ENCODE measurements at regions not wholly inside any gene's neighbourhood (a gene's known extent, or its start where the extent isn't known, plus 50 kb on each side); places are given as distances from the start of the nearest gene placed in this dataset.
"Not testable (repeated sequence)": the region's sequence is repeated elsewhere in the genome, so short reads cannot be mapped to it uniquely, and the experiment has no call there.

DNA sequence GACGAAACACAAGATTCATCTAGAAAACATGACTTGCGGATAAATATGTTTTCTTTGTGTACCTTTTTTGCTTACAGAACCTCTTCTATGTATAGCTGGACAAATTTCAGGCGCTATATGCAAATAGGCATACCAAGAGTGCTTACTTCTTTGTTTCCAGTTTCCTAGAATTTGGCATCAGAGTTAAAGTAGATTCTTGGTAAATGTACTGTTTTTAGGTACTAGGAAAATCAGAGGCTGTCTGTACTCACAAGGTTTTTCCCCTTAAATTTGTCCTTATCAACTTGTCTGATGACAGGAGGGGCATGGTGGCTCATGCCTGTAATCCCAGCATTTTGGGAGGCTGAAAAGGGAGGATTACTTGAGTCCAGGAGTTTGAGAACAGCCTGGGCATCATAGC, 124.9 kb upstream of the TMEM170B start:
- H3K9me3 ChIP-seq (ENCODE audit: low read depth, low read length), result no peaks in the 10 kb centered on the region
- H3K4me1 ChIP-seq (ENCODE audit: insufficient read depth, low read length), result peaks cover 17% of the 10 kb centered on the region
- H3K4me3 ChIP-seq (ENCODE audit: low read length), result no peak overlapping the region
- no peaks in the 10 kb centered on the region for H3K27me3 ChIP-seq (ENCODE audit: insufficient read depth, low read length)

DNA sequence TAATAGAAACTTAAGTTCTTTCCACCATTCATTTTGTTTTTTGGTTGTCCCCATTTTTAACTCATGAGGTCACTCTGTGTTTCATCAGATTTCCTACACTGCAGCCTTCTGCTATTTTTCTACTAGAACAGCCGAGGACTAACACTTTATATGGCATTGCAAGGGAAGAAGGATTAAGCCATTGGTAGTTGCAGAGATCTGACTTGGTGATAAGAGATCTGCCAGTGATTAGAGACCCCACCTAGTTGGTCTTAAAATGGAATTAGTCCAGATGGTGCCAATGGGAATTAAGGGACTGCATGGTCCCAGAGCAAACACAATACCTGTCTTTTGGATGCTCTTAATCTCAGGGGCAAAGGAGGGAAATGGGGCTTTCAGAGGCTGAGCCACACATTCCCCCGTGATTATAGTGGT, 125.5 kb upstream of the TMEM170B start:
- Histone ChIP-seq H3K4me1 (ENCODE audit: insufficient read depth, low read length) (peaks cover 17% of the 10 kb centered on the region), H3K4me3 (ENCODE audit: low read length) (no peak overlapping the region), H3K27me3 (ENCODE audit: insufficient read depth, low read length) (no peaks in the 10 kb centered on the region), H3K9me3 (ENCODE audit: low read depth, low read length) (no peaks in the 10 kb centered on the region)

DNA sequence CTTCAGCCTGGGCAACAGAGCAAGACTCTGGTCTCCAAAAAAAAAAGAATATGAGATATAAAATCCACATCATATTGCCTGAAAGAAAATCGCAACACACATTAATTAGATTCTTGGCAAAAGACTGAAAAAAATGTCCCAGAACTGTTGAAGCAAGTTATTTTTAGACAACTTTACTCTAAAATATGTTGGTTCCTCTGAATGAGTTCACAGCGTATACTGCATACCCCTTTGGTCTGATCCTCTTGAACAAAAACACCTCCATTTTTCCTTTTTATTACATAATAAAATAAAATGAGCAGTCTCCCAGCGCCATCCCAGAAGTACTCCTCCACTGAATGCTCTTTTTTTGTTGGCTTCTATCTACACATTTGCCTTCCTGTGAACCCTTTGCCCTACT, 126.0 kb upstream of the TMEM170B start:
- H3K27me3 ChIP-seq (ENCODE audit: insufficient read depth, low read length), result no peaks in the 10 kb centered on the region
- no peak overlapping the region for H3K4me3 ChIP-seq (ENCODE audit: low read length)
- H3K4me1 ChIP-seq (ENCODE audit: insufficient read depth, low read length), result peaks cover 17% of the 10 kb centered on the region
- no peaks in the 10 kb centered on the region for H3K9me3 ChIP-seq (ENCODE audit: low read depth, low read length)

GRCh38 chr6:11410539-11411307, 126.8 kb upstream of the TMEM170B start:
- Histone ChIP-seq H3K4me3 (ENCODE audit: low read length) (no peak overlapping the region), H3K27me3 (ENCODE audit: insufficient read depth, low read length) (no peaks in the 10 kb centered on the region), H3K9me3 (ENCODE audit: low read depth, low read length) (no peaks in the 10 kb centered on the region), H3K4me1 (ENCODE audit: insufficient read depth, low read length) (peaks cover 18% of the 10 kb centered on the region)

DNA sequence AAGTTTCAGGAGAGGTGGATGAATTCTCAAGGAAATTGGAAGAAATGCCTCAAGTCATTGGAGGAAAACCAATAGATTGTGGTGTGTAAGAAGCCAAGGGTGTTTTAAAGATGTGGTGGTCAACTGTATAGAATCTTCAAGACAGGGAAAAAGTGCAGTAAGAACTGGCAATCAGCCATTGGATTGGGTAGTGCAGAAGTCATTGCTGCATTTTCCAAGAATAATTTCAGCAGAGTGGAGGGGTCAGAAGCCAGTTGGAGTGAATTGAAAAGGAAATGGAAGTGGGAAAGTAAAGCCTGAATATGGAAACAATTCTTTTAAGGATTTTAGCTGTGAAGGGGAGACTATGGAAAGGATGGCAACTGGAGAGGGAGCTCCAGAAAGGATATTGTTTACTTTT, 128.2 kb upstream of the TMEM170B start:
- no peaks in the 10 kb centered on the region for H3K9me3 ChIP-seq (ENCODE audit: low read depth, low read length)
- H3K4me3 ChIP-seq (ENCODE audit: low read length), result no peak overlapping the region
- H3K4me1 ChIP-seq (ENCODE audit: insufficient read depth, low read length), result peaks cover 27% of the 10 kb centered on the region
- H3K27me3 ChIP-seq (ENCODE audit: insufficient read depth, low read length), result no peaks in the 10 kb centered on the region

DNA sequence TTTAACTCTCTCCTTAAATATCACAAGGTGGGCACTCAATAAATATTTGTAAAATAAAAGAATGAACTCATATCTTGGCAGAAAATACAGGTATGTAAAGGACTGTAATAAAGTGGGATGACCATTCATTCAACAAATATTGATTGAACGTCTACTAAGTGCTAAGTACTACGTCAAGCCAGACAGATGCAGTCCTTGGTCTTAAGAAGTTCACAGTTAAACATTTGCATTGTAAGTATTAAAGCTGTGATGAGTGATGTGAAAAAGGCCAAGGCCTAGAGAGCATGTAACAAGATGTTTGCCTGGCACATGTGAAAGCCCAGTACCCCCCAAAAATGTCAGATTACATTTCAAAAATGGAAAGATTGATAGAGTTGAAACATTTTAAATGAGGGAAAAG, 130.1 kb upstream of the TMEM170B start:
- Histone ChIP-seq H3K4me1 (ENCODE audit: insufficient read depth, low read length) (peaks cover 34% of the 10 kb centered on the region), H3K4me3 (ENCODE audit: low read length) (no peak overlapping the region), H3K9me3 (ENCODE audit: low read depth, low read length) (no peaks in the 10 kb centered on the region), H3K27me3 (ENCODE audit: insufficient read depth, low read length) (no peaks in the 10 kb centered on the region)

DNA sequence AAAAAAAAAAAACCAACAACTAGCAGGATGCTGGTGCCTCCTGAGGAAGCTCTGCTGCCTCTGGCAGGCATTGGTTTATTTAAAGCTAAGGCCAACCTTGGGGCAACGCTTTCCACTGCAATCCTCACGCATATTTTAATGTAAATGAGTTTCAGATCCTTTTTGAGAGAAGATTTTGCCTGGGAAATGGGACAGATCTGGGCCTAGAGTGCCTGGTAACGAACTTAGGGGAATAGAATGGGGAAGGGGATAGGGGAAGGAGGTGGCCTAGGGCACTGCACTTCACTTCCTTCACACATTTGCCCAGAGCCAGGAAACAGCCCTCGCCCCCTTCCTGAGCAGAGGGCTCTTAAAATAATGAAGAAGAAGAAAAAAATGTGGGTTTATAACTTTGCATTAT, 132.7 kb upstream of the TMEM170B start:
- Histone ChIP-seq H3K9me3 (ENCODE audit: low read depth, low read length) (no peaks in the 10 kb centered on the region), H3K4me3 (ENCODE audit: low read length) (no peak overlapping the region), H3K27me3 (ENCODE audit: insufficient read depth, low read length) (no peaks in the 10 kb centered on the region), H3K4me1 (ENCODE audit: insufficient read depth, low read length) (peaks cover 30% of the 10 kb centered on the region)

DNA sequence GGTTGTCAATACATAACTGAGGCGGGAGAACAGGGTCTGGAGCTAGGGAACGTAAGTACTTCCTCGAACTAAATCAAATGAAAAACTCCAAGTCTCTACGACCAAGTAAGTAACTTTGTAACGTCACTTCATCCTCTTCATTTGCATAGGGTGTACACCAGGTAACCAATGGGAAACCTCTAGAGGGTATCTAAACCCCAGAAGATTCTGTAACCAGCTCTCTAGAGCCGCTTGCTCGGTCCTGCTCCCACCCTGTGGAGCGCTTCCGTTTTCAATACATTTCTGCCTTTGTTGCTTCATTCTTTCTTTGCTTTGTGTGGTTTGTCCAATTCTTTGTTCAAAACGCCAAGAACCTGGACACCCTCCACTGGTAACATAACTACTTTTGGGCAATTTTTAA, 133.5 kb upstream of the TMEM170B start:
- H3K9me3 ChIP-seq (ENCODE audit: low read depth, low read length), result no peaks in the 10 kb centered on the region
- H3K4me3 ChIP-seq (ENCODE audit: low read length), result no peak overlapping the region
- peaks cover 30% of the 10 kb centered on the region for H3K4me1 ChIP-seq (ENCODE audit: insufficient read depth, low read length)
- H3K27me3 ChIP-seq (ENCODE audit: insufficient read depth, low read length), result no peaks in the 10 kb centered on the region

- H3K9me3 ChIP-seq (ENCODE audit: low read depth, low read length), result no peaks in the 10 kb centered on the region
- H3K27me3 ChIP-seq (ENCODE audit: insufficient read depth, low read length), result no peaks in the 10 kb centered on the region
- H3K4me3 ChIP-seq (ENCODE audit: low read length), result no peak overlapping the region
- H3K4me1 ChIP-seq (ENCODE audit: insufficient read depth, low read length), result peaks cover 40% of the 10 kb centered on the region
These were observed 134.4 kb upstream of the TMEM170B start for GRCh38 chr6:11403035-11403601.

- not testable (repeated sequence) for H3K9me3 ChIP-seq (ENCODE audit: low read depth, low read length); H3K27me3 ChIP-seq (ENCODE audit: insufficient read depth, low read length); H3K4me3 ChIP-seq (ENCODE audit: low read length)
- peaks cover 45% of the 10 kb centered on the region for H3K4me1 ChIP-seq (ENCODE audit: insufficient read depth, low read length)
These were observed 135.0 kb upstream of the TMEM170B start for GRCh38 chr6:11402581-11402980.

- not testable (repeated sequence) for H3K27me3 ChIP-seq (ENCODE audit: insufficient read depth, low read length); H3K9me3 ChIP-seq (ENCODE audit: low read depth, low read length); H3K4me3 ChIP-seq (ENCODE audit: low read length)
- peaks cover 46% of the 10 kb centered on the region for H3K4me1 ChIP-seq (ENCODE audit: insufficient read depth, low read length)
These were observed 135.6 kb upstream of the TMEM170B start for GRCh38 chr6:11401954-11402353.

DNA sequence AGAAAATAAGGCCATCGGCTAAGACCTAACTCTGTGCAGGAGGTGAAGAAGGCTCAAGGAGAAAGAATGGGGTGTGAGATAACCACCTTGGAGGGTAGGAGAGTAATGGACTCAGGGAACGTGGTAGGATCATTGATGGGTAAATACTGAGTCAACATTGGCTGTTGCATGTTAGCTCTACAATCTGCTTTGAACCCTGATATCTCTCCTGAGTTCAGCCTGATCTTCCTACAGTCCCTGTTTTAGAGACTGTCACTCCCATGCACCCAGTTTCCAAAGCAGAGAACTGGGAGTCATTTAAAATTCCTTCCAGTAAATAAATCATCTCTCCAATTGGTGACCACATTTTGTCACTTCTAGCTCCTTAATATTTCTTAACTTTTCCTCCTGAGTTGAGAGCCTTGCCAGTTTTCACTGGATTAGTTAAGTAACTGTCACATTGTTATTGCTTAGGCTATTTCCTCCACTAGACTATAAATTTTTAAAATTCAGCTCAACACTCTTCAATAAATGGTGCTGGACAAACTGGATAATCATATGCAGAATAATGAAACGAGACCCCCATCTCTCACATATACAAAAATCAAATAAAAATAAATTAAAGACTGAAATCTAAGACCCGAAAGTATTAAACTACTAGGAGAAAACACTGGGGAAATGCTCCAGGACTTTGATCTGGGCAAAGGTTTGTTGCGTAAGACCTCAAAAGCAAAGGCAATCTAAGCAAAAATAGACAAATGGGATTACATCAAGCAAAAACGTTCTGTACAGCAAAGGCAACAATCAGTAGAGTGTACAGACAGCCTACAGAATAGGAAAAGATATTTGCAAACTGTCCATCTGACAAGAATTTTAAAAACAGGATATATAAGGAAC, 138.9 kb upstream of the TMEM170B start:
- no peak overlapping the region for H3K4me3 ChIP-seq (ENCODE audit: low read length)
- no peaks in the 10 kb centered on the region for H3K9me3 ChIP-seq (ENCODE audit: low read depth, low read length)
- no peaks in the 10 kb centered on the region for H3K27me3 ChIP-seq (ENCODE audit: insufficient read depth, low read length)
- H3K4me1 ChIP-seq (ENCODE audit: insufficient read depth, low read length), result peaks cover 34% of the 10 kb centered on the region

DNA sequence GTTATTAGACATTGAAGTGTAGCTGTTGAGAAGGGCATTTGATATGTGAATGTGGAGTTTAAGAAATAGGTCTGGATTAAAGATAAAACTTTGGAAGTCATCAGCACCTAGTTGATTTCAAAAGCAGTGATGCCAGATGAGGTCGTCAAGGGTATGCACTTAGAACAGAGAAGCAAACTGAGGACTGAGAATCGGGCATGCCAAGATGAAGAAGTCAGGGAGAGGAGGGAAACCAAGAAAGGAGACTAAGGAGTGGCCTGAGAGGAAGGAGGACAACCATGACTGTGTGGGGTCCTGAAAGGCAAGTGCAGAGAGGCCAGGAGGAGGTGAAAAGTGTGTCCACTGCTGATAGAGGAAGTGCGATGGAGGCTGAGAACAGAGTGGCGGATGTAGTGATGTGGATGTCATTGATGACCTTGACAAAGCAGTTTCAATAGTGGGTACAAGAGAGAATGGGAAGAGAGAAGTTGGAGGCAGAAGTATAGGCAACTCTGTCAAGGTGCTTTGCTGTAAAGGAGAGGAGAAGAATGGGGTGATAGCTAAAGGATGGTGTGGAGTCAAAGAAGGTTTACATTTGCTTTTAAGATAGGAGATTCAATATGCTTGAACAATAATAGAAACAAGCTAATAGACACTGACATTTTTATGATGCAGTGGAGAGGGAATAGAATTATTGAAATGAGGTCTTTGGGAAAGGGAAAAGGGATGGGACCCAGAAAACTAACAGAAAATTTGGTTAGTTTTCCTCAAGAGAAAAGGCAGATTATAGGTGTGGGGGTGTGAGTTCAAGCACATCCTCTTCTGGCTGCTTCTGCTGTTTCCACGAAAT, 139.7 kb upstream of the TMEM170B start:
- Histone ChIP-seq H3K9me3 (ENCODE audit: low read depth, low read length) (no peaks in the 10 kb centered on the region), H3K27me3 (ENCODE audit: insufficient read depth, low read length) (no peaks in the 10 kb centered on the region), H3K4me3 (ENCODE audit: low read length) (no peak overlapping the region), H3K4me1 (ENCODE audit: insufficient read depth, low read length) (peaks cover 34% of the 10 kb centered on the region)

DNA sequence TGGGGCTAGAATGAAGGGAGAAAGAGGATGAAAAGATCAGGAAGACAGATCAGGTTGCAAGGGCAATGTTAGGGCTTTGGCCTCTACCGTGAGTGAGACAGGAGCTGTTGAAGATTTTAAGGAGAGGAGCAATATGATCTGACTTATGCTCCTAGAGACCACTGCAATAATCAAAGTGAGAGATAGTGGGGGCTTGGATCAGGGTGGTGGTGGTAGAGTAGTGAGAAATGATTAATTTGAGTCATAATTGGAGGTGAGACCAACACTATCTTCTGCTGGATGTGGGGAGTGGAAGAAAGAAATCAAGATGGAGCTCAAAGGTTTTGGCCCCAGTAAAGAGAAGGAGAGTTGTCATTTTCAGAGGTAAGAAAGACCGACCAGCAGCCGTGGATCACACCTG, 140.7 kb upstream of the TMEM170B start:
- peaks cover 33% of the 10 kb centered on the region for H3K4me1 ChIP-seq (ENCODE audit: insufficient read depth, low read length)
- no peak overlapping the region for H3K4me3 ChIP-seq (ENCODE audit: low read length)
- H3K27me3 ChIP-seq (ENCODE audit: insufficient read depth, low read length), result no peaks in the 10 kb centered on the region
- H3K9me3 ChIP-seq (ENCODE audit: low read depth, low read length), result no peaks in the 10 kb centered on the region
